Panc1 (cell line): ENCODE measurements at regions not wholly inside any gene's neighbourhood (a gene's known extent, or its start where the extent isn't known, plus 50 kb on each side); places are given as distances from the start of the nearest gene placed in this dataset.

Experiments
- ATAC-seq: fragments of 200-7000 bp; cut with Tn5 transposase; 2 replicates; pipeline ENCODE4 v1.9.1; 2020; ENCODE audit warnings: mild to moderate bottlenecking, moderate library complexity
- BruUV-seq: library from RNA; stranded (reverse); fragments of 400-500 nt; replicated peaks from 2 replicates; lab custom pipeline; 2021; lab: Mats Ljungman, UMichigan
- CTCF ChIA-PET: fragments of 300-600 bp; sonication (Branson Sonifier 250); formaldehyde crosslinking; loops from one replicate; lab custom pipeline; 2022; ENCODE audit warnings: antibody characterized with exemption; lab: Charles Lee
- POLR2A ChIA-PET: fragments of 300-600 bp; sonication (Branson Sonifier 250); formaldehyde crosslinking; loops from one replicate; lab custom pipeline; 2022; ENCODE audit warnings: antibody characterized with exemption; lab: Charles Lee
- DNase-seq: peaks from one replicate; pipeline ENCODE4 v3.0.0-alpha.2; 2010; ENCODE audit warnings: low read depth, low spot score
- H3K27ac ChIP-seq: 2 replicates; pipeline ENCODE4 v1.5.1; 2011; ENCODE audit warnings: mild to moderate bottlenecking, low read length, inconsistent platforms
- H3K27me3 ChIP-seq: fragments of 200-500 bp; sonication (Bioruptor generic); 2 replicates; pipeline ENCODE4 v1.6.0; 2014; ENCODE audit warnings: low read length, inconsistent platforms; ENCODE audit not compliant: control insufficient read depth, insufficient read depth
- H3K36me3 ChIP-seq: fragments of 200-500 bp; sonication (Bioruptor generic); 2 replicates; pipeline ENCODE4 v1.5.1; 2014; ENCODE audit warnings: inconsistent platforms, mild to moderate bottlenecking, low read length, moderate library complexity; ENCODE audit not compliant: control insufficient read depth, insufficient read depth
- H3K4me1 ChIP-seq: 2 replicates; pipeline ENCODE4 v1.5.1; 2011; ENCODE audit warnings: inconsistent platforms, mild to moderate bottlenecking, low read length, moderate library complexity; ENCODE audit not compliant: control insufficient read depth, insufficient read depth
- H3K4me3 ChIP-seq, 2 experiments: 2 replicates each; pipeline ENCODE4 v1.5.1; 2011 to 2012; ENCODE audit warnings: low read depth in 2 of 2, low read length in 2 of 2, mild to moderate bottlenecking in 2 of 2, inconsistent platforms in 1 of 2, moderate library complexity in 1 of 2
- H3K9me3 ChIP-seq: fragments of 200-500 bp; sonication (Bioruptor generic); 2 replicates; pipeline ENCODE4 v1.5.1; 2014; ENCODE audit warnings: low read depth, mild to moderate bottlenecking, inconsistent platforms, low read length, moderate library complexity; ENCODE audit not compliant: control insufficient read depth, insufficient read depth
- CTCF ChIP-seq: fragments of 450-650 bp; IDR thresholded peaks from 2 replicates; pipeline ENCODE4 v1.5.1; 2017; ENCODE audit warnings: mild to moderate bottlenecking
- POLR2AphosphoS5 ChIP-seq: IDR thresholded peaks from 2 replicates; pipeline ENCODE4 v1.6.1; 2012; ENCODE audit warnings: mild to moderate bottlenecking, low read depth, low read length, moderate library complexity
- REST ChIP-seq, 2 experiments: IDR thresholded peaks; 2 replicates each; pipeline ENCODE4 v1.6.1; 2011 to 2012; ENCODE audit warnings: low read depth in 2 of 2, control low read depth in 1 of 2, low read length in 1 of 2, mild to moderate bottlenecking in 1 of 2, moderate library complexity in 1 of 2; ENCODE audit not compliant: insufficient read depth in 1 of 2
- SIN3A ChIP-seq: IDR thresholded peaks from 2 replicates; pipeline ENCODE4 v1.6.1; 2012; ENCODE audit warnings: low read depth, mild to moderate bottlenecking, low read length, moderate library complexity, borderline replicate concordance; ENCODE audit not compliant: insufficient read depth
- TCF7L2 ChIP-seq: IDR thresholded peaks from 2 replicates; pipeline ENCODE4 v1.6.1; 2011; ENCODE audit warnings: mild to moderate bottlenecking, low read depth, low read length, inconsistent platforms
- in situ Hi-C: cut with HindIII; loops from 2 replicates; pipeline ENCODE4 v1.10.0; 2016; ENCODE audit warnings: low sequenced_read_pairs, low pct_unique_long_range_greater_than_20kb
- intact Hi-C: fragments of 100-400 bp; cut with micrococcal nuclease; formaldehyde crosslinking; loops from one replicate; pipeline ENCODE4 v1.10.0; 2022; ENCODE audit not compliant: unreplicated experiment

- CTCF ChIA-PET = no interaction called here
- Histone ChIP-seq H3K27me3 (no peaks in the 10 kb centered on the region), H3K27ac (no peak overlapping the region), H3K4me3 (no peak overlapping the region), H3K36me3 (no peaks in the 10 kb centered on the region), H3K4me1 (peaks cover 4% of the 10 kb centered on the region; the same call in 1 of the 2 replicates), H3K9me3 (no peaks in the 10 kb centered on the region; the same call in 1 of the 2 replicates)
- DNase-seq (no peak), ATAC-seq (no peak)
- in situ Hi-C loops (no loop called here), intact Hi-C loops (no loop called here)
- no TSS peak for BruUV-seq
- TF ChIP-seq SIN3A = no peak
- no peak for TF ChIP-seq POLR2AphosphoS5
- no peak for TF ChIP-seq CTCF
- TF ChIP-seq TCF7L2 = no peak
- TF ChIP-seq REST (IDR thresholded peaks at IDR 0.05; ENCODE audit: insufficient read depth in 1 of 2, low read depth in 2 of 2, low read length in 1 of 2) = no peak
- POLR2A ChIA-PET = no interaction called here
Observed at GRCh38 chr14:51454351-51454750, 197.4 kb upstream of the FRMD6 start.

- no peak for DNase-seq
- no peak for ATAC-seq
- Histone ChIP-seq H3K36me3 (no peaks in the 10 kb centered on the region), H3K9me3 (no peaks in the 10 kb centered on the region; the same call in 1 of the 2 replicates), H3K4me1 (peaks cover 4% of the 10 kb centered on the region; the same call in 1 of the 2 replicates), H3K27ac (no peak overlapping the region), H3K27me3 (no peaks in the 10 kb centered on the region), H3K4me3 (no peak overlapping the region)
- in situ Hi-C loops = no loop called here
- BruUV-seq = no TSS peak
- POLR2A ChIA-PET = no interaction called here
- TF ChIP-seq TCF7L2 (no peak), REST (IDR thresholded peaks at IDR 0.05; ENCODE audit: insufficient read depth in 1 of 2, low read depth in 2 of 2, low read length in 1 of 2) (no peak), POLR2AphosphoS5 (no peak), SIN3A (no peak), CTCF (no peak)
- CTCF ChIA-PET = no interaction called here
- intact Hi-C loops = no loop called here
Observed at GRCh38 chr14:51455041-51455835, 196.5 kb upstream of the FRMD6 start.
